ENCODE measurements at regions not wholly inside any gene's neighbourhood (a gene's known extent, or its start where the extent isn't known, plus 50 kb on each side); places are given as distances from the start of the nearest gene placed in this dataset.

DNA sequence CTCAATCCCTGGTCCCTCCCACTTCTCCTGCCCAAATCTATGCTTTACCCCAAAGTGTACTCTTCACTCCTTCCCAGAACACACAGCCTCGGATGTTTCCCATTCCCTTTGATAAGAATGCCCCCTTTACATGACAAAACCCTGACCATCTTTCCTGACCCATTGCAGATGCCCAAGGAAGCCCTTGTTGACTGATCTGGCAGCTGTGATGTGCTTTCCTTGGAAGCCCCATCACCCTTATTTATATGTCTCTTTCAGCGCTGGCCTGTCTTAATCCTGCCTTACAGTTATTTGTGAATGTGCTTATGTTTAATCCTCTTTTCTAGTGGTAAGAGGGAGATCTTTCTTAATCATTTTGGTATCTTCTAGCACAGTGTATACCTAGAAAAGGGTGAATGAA is 523.1 kb downstream of the CD83 start (continued):
- TF ChIP-seq SMAD1 (IDR thresholded peaks at IDR 0.05; ENCODE audit: low read depth, partially characterized antibody) (no peak), BCL3 (IDR thresholded peaks at IDR 0.05; ENCODE audit: borderline replicate concordance, insufficient read depth, low read depth, low read length, poor library complexity, severe bottlenecking) (no peak)

DNA sequence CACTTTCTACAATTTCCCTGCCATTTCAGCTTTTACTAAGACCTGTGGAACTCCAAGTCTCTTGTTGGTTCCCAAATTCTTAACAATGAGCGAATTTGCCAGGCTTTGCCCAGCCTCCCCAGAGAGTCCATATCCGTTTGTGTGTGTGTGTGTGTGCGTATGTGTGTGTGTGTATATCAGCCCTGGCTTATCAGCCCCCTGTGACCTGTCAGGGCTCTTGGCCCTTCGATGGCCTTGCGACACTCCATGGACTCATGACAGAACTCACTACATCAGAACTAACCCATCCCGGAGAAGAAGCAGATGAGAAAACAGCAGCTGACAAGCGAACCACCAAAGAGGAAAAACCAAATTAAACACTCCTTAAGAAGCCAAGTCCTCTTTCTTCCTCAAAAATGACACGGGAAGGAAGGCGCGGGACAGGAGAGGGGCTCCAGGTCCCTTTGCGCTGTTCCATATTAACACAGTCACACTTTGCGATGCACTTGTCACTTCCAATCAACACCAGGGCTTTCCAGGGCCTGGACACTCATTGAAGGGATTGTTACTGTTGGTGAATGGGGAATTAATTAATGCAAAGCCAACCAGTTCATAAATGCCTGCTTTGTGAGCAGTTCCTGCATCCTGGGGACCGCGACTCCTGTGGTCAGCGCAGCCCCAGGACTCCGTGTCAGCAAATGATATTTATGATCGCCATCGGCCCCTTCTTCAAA is 524.0 kb downstream of the CD83 start:
- ATAC-seq: no peak
- no peak for DNase-seq (ENCODE audit: low read depth, low spot score)
- Histone ChIP-seq H3K27ac (ENCODE audit: control insufficient read depth, insufficient read depth) (no peak overlapping the region), H3K79me2 (ENCODE audit: control insufficient read depth, insufficient read depth, low read length) (no peaks in the 10 kb centered on the region), H3K4me2 (ENCODE audit: control insufficient read depth, insufficient read depth) (no peak overlapping the region), H3K9me3 (replicated peaks; ENCODE audit: control insufficient read depth, insufficient read depth, low read length) (no peaks in the 10 kb centered on the region; the same call in 2 of the 3 replicates), H3K4me1 (ENCODE audit: control insufficient read depth, insufficient read depth, low read length) (peaks cover 25% of the 10 kb centered on the region), H3K9ac (ENCODE audit: control insufficient read depth, insufficient read depth, low read length) (no peak overlapping the region), H3K27me3 (replicated peaks in 1 of 2; ENCODE audit: control insufficient read depth in 2 of 2, insufficient read depth in 2 of 2, low read length in 1 of 2) (no peaks in the 10 kb centered on the region), H3K4me3 (no peak overlapping the region), H2AFZ (ENCODE audit: control insufficient read depth, low read depth, low read length) (no peak overlapping the region), H3K36me3 (ENCODE audit: control insufficient read depth in 2 of 2, insufficient read depth in 2 of 2, low read length in 1 of 2) (no peaks in the 10 kb centered on the region), H4K20me1 (ENCODE audit: control insufficient read depth, insufficient read depth) (no peaks in the 10 kb centered on the region)
- FAIRE-seq: no peak
- CTCF ChIA-PET: interaction anchor here (1.1 kb wide), 1 partner anchor 14 kb away, joined by 3 read pairs; no protein-coding TSS in a partner anchor
- in situ Hi-C loops (cut with MboI): no loop called here
- SMC1A ChIA-PET (ENCODE audit: uncharacterized antibody, unreplicated experiment): interaction anchor here (1.0 kb wide), 1 partner anchor 20 kb away, joined by 3 read pairs; no protein-coding TSS in a partner anchor
- no peak for TF ChIP-seq POU2F2 (IDR thresholded peaks at IDR 0.05; ENCODE audit: borderline replicate concordance, low read depth, low read length)
- no TSS peak for BruUV-seq (replicated peaks)
- POLR2A ChIA-PET: no interaction called here
- intact Hi-C loops (cut with micrococcal nuclease; ENCODE audit: unreplicated experiment): no loop called here
- WGBS (ENCODE audit: insufficient coverage, insufficient replicate concordance, low lambda C conversion rate, missing lambda C conversion rate): 89% methylated on average over 18 of the region's 18 CpGs
- RAD21 ChIA-PET (ENCODE audit: unreplicated experiment): no interaction called here

DNA sequence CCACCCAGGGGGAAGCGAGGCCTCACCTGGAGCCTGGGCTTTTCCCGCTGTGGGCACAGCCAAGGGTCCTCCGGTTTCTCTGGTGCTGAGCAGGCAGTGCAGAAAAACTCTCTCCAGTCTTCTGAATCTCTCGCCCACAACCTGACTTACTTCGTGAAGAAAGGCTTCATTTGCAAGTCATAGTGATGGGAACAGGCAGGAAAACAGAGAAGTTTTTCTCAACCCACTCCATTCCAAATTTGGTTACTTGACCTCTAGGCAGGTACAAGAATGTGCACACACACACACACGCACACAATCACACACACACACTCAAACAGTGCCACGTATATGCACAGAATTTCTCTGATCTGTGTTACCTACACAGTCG is 524.5 kb downstream of the CD83 start:
- in situ Hi-C loops (cut with MboI): no loop called here
- 58% methylated on average over 8 of the region's 8 CpGs for WGBS (ENCODE audit: insufficient coverage, insufficient replicate concordance, low lambda C conversion rate, missing lambda C conversion rate)
- Histone ChIP-seq H3K36me3 (ENCODE audit: control insufficient read depth in 2 of 2, insufficient read depth in 2 of 2, low read length in 1 of 2) (no peaks in the 10 kb centered on the region), H2AFZ (ENCODE audit: control insufficient read depth, low read depth, low read length) (no peak overlapping the region), H3K9ac (ENCODE audit: control insufficient read depth, insufficient read depth, low read length) (no peak overlapping the region), H3K4me1 (ENCODE audit: control insufficient read depth, insufficient read depth, low read length) (peaks cover 22% of the 10 kb centered on the region), H3K79me2 (ENCODE audit: control insufficient read depth, insufficient read depth, low read length) (no peaks in the 10 kb centered on the region), H3K4me3 (no peak overlapping the region), H4K20me1 (ENCODE audit: control insufficient read depth, insufficient read depth) (no peaks in the 10 kb centered on the region), H3K27me3 (replicated peaks in 1 of 2; ENCODE audit: control insufficient read depth in 2 of 2, insufficient read depth in 2 of 2, low read length in 1 of 2) (no peaks in the 10 kb centered on the region), H3K9me3 (replicated peaks; ENCODE audit: control insufficient read depth, insufficient read depth, low read length) (no peaks in the 10 kb centered on the region; the same call in 2 of the 3 replicates), H3K27ac (ENCODE audit: control insufficient read depth, insufficient read depth) (no peak overlapping the region), H3K4me2 (ENCODE audit: control insufficient read depth, insufficient read depth) (no peak overlapping the region)
- intact Hi-C loops (cut with micrococcal nuclease; ENCODE audit: unreplicated experiment): no loop called here
- DNase-seq (ENCODE audit: low read depth, low spot score): no peak
- ChIA-PET RAD21 (ENCODE audit: unreplicated experiment) (no interaction called here), SMC1A (ENCODE audit: uncharacterized antibody, unreplicated experiment) (no interaction called here), POLR2A (no interaction called here), CTCF (no interaction called here)
- BruUV-seq (replicated peaks): no TSS peak
- no peak for ATAC-seq
- FAIRE-seq: no peak
- TF ChIP-seq SPI1 (IDR thresholded peaks at IDR 0.05; ENCODE audit: borderline replicate concordance, insufficient read depth, low read depth, low read length) (no peak), RELA (IDR thresholded peaks at IDR 0.05; ENCODE audit: borderline replicate concordance, partially characterized antibody) (no peak), GATAD2B (conservative IDR thresholded peaks at IDR 0.05; ENCODE audit: low read depth) (no peak), BCL3 (IDR thresholded peaks at IDR 0.05; ENCODE audit: borderline replicate concordance, insufficient read depth, low read depth, low read length, poor library complexity, severe bottlenecking) (no peak)

Data from GM12878 (cell line).